HG03025 (cell line): ENCODE measurements at regions not wholly inside any gene's neighbourhood (a gene's known extent, or its start where the extent isn't known, plus 50 kb on each side); places are given as distances from the start of the nearest gene placed in this dataset.

Experiments used
- ATAC-seq: cut with Tn5 transposase; IDR thresholded peaks from one replicate; pipeline ENCODE4 v1.9.1; 2021; ENCODE audit warnings: mild to moderate bottlenecking, moderate library complexity; ENCODE audit not compliant: unreplicated experiment, low FRiP score

DNA sequence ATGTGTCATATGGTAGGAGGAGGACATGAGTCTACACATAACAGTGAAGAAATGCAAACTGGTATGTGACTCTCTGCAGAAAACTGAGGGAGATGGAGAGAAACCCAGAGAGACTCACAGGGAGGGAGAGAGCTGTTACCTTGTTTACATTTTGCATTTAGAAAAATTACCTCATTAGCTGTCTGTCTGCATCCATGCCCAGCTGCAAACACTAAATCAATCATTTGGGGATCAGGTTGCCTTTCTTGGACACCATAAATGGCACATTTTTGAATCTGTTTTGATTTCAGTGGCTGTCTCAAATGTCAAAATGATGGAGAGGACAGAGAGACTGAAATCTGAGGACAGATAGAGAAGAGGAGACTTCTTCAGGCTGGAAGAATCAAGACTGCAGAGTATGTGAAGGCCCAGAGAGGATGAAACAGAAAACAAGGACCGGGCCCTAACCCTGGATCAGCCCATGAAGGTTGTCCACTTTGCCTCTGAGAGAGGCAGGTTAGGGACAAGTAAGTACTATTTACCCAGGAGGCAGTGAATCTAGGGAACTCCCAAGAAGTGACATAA is 92.2 kb downstream of the UNC5CL start:
- ATAC-seq: no peak

DNA sequence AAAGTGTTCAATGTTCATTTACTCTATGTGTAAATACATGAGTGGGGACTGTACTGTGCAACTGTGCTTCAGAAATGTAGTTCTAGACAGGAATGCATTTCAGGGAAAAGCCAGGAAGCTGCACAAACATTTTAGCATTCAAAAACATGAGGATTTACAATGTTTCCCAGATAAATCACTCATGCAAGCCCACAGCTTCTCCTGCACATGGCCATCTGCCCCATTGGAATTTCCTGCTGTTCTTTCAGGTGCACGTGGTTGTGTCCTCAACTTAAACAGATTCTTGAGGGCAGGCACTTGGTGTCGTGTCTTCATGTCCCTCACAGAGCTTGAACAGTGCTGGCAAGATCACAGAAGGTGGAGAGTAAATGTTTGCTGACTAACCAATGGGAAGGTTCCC is 101.5 kb downstream of the UNC5CL start:
- no peak for ATAC-seq

DNA sequence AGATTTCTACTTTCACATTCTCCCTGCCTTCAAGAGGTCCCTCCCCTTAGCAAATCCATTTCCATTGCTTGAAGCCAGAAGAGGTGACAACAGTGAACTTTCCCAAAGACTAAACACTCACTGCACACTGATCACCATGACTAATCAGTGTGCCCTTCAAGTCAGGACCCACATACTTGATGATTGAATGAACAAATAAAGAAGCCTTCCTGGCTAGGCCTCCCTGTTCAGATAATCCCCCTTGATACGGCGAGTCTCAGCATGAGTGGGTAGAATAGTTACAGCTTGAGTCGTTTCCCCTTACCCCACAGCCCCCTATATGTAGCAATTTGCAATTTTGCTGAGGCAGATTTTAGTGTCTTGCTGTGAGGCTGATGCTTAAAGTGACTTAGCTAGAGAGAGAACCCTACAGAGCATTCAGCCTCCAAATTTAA is 102.2 kb downstream of the UNC5CL start:
- ATAC-seq: no peak

GRCh38 chr6:40933864-40934263 is 105.2 kb downstream of the UNC5CL start:
- no peak for ATAC-seq

DNA sequence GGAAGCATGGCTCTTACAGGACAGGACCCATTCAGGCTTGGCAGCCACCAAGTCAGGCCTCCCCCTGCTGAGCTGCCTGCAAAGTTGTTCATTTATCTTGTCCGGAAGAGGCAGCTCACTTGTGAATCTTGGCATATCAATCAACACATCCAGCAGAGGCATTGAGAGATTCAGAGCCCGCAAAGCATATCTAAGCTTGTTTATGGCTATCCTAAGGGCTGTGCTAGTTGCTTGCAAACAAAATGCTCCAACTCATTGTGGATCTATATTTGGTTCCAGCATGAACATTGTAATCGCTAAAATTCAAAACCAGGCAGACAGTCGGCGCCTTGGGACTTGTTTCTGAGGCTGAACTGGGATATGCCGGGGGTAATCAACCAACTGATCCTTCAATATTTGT is 106.1 kb downstream of the UNC5CL start:
- ATAC-seq: no peak

- no peak for ATAC-seq
Measured at GRCh38 chr6:40932366-40932765, 106.7 kb downstream of the UNC5CL start.

DNA sequence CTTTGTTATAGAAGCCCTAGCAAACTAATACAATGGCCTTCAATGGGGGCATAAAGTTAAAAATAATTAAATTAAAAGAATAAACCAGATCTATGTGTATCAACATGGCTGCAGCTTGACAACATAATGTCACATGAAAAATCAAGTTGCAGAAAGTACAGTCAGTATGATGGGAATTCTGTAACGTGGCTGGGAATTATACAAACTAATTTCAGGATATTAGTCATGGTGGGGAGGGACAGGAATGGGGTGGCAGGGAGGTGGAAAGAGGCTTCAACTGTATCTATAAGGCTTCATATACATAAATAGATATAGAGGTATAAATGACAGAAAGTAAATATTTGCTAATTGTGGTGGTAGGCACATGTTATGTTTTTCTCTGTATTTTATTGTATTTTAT is 107.1 kb downstream of the UNC5CL start:
- no peak for ATAC-seq

- no peak for ATAC-seq
Measured at GRCh38 chr6:40930555-40930954, 108.5 kb downstream of the UNC5CL start.

GRCh38 chr6:40930045-40930444 is 109.0 kb downstream of the UNC5CL start:
- no peak for ATAC-seq

DNA sequence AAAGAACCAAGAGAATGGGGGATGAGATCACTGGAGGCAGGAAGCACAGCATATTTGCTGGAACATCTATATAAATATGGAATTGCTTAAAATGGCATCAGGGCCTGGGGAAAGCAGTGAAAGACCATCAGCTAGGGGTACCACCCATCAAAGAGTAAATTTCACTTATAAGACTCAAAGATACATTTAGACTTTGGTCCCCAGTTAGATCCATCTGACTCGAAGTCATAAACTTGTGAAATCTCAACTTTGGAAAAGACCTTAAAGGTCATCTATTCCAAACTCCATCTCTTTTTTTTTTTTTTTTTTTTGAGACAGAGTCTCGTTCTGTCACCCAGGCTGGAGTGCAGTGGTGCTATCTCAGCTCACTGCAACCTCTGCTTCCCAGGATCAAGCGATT is 109.8 kb downstream of the UNC5CL start:
- ATAC-seq: no peak

DNA sequence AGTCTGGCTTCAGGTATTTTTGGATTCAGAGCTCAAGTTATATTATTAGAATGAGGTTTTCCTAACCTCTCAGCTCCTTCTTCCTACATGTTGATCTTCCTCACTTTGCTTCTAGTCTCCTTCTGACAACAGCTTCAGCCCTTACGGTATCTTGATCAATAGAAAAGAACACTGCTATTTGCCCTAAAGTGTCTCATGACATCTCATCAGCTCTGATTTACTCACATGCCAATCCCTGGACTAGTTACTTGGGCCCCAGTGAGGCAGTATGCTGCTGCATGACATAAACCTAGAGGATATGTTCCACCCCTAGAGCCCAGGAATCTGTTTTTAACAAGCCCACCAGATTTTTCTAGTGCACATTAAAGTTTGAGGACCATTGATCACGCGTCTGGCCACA is 110.3 kb downstream of the UNC5CL start:
- ATAC-seq: no peak

GRCh38 chr6:40928307-40928706 is 110.7 kb downstream of the UNC5CL start:
- no peak for ATAC-seq

- no peak for ATAC-seq
Measured at GRCh38 chr6:40925341-40925740, 113.7 kb downstream of the UNC5CL start.

- no peak for ATAC-seq
Measured at GRCh38 chr6:40924839-40925238, 114.2 kb downstream of the UNC5CL start.

GRCh38 chr6:40923880-40924279 is 115.1 kb downstream of the UNC5CL start:
- ATAC-seq: no peak

GRCh38 chr6:40923326-40923725 is 115.7 kb downstream of the UNC5CL start:
- no peak for ATAC-seq

- ATAC-seq: no peak
Measured at GRCh38 chr6:40922281-40922680, 116.7 kb downstream of the UNC5CL start.

DNA sequence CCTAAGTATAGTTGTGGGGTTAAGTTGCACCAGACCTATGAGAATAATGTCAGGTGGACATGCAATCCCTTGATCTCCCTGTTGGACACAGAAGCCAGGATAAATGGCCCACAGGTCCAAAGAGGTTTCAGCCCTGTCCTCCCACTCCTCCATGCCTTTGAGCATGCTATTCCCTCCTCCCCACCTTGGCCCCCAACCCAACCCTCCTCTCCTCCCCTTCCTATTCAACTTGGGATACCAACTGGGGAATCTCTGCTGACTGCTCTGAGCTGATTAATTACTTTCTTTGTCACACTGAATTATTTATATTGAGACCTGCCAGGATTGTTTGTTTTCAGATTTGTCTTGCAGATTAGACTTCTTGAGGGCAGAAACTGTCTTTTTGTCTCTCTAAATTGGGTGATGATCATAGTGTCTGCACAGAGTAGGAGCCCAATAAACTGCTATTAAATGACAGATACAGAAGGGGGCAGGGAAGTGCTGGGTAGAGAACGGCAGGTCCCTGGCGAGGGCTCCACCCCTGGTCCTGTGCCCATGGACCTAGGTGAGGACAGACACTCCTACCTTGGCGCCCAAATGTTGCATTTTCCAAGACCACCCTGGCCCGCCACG is 120.9 kb downstream of the UNC5CL start:
- ATAC-seq: no peak

DNA sequence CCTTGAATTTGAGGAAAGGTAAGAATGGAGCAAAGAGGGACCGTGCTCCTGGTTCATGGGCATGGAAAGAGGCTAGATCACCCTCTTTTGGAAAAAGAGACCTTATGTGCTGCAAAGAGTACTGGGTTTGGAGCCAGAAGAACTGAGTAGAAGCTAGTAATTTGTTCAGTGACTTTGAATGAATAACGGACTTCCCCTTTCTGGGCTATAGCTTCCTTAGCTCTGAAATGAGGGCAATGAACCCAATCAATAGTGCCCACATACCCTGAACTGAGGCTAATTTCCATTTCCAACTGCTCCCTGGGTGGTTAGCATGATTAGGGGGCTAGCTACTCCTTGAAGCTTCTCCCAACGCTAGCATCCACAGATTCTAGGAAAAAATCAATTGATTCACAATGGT is 121.4 kb downstream of the UNC5CL start:
- no peak for ATAC-seq

- no peak for ATAC-seq
Measured at GRCh38 chr6:40916845-40917244, 122.2 kb downstream of the UNC5CL start.

- ATAC-seq: no peak
Measured at GRCh38 chr6:40915165-40915564, 123.9 kb downstream of the UNC5CL start.

DNA sequence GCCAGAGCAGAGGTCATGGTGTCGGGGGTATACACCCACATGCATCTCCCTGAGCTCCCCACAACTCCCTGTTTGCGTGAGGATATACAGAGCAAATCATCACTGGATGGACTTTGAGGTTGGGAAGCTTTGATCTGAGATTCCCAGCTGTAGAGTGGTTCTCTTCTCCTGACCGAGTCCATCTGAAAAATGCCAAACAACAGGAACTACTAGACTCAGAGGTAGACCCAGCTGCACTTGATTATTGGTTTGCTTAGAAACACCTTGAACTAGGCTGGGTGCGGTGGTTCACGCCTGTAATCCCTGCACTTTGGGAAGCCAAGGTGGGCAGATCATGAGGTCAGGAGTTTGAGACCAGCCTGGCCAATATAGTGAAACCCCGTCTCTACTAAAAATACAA is 125.0 kb downstream of the UNC5CL start:
- ATAC-seq: no peak
